ENCODE measurements at regions not wholly inside any gene's neighbourhood (a gene's known extent, or its start where the extent isn't known, plus 50 kb on each side); places are given as distances from the start of the nearest gene placed in this dataset.

GRCh38 chr6:112590326-112590725, 243.2 kb downstream of the RFPL4B start:
- no peak for TF ChIP-seq POLR2A (IDR thresholded peaks at IDR 0.05; ENCODE audit: borderline replicate concordance, extremely low read depth, insufficient read depth, insufficient read length)
- no peak for TF ChIP-seq CTCF (IDR thresholded peaks at IDR 0.05 in 2 of 3, conservative IDR thresholded peaks at IDR 0.05 in 1 of 3; ENCODE audit: borderline replicate concordance in 1 of 3, insufficient read depth in 1 of 3, low read depth in 2 of 3, low read length in 2 of 3)
- no peak for TF ChIP-seq EZH2phosphoT487 (IDR thresholded peaks at IDR 0.05; ENCODE audit: borderline replicate concordance)
- TF ChIP-seq ZNF274 (IDR thresholded peaks at IDR 0.05; ENCODE audit: low read depth, low read length), result no peak
- no peak for TF ChIP-seq POLR2AphosphoS5 (IDR thresholded peaks at IDR 0.05; ENCODE audit: low read depth, low read length)
- TF ChIP-seq MAX (IDR thresholded peaks at IDR 0.05), result no peak
- no peak for TF ChIP-seq EGR1 (IDR thresholded peaks at IDR 0.05; ENCODE audit: low read depth)
